Heart left ventricle (tissue), 13 donors: ENCODE measurements at regions not wholly inside any gene's neighbourhood (a gene's known extent, or its start where the extent isn't known, plus 50 kb on each side); places are given as distances from the start of the nearest gene placed in this dataset.

Source experiments
- POLR2A ChIP-seq, 2 donors: fragments of 450-650 bp; IDR thresholded peaks; one replicate each; pipeline ENCODE4 v1.6.1; 2017; ENCODE audit warnings: antibody characterized with exemption in 2 of 2, mild to moderate bottlenecking in 2 of 2, moderate library complexity in 2 of 2
- TF ChIP-seq, protein P1 (sequence below), 12 donors: fragments of 200-600 bp; sonication (generic) in 4 of 12; IDR thresholded peaks; one replicate each; pipeline versions ENCODE4 v1.5.0 to v1.8.0; 2018 to 2022; ENCODE audit warnings: antibody characterized with exemption in 12 of 12, mild to moderate bottlenecking in 5 of 12
- donor health status: ischemic (EF 13 %, LVEDD 7.1; RV severe dilation, severe dysfunction).
- donor health status: DM: no; HTN: yes; CAD: no.
- donor health status: DM: no; HTN: no; CAD: no.
- donor health status: ischemic (EF 25% LVEDD 6.9; RV normal size, moderate dysfunction).
- donor health status: ischemic (EF 25% LVEDD 5.7; RV mildly dilated, moderate dysfunction).
- donor health status: ischemic (EF 35%, LVEDD 5.7; RV mildly dilated, moderate dysfunction).
- donor health status: nonischemic (EF 11% LVEDD 7.7; RV severe dilation, severe dysfunction).
- donor health status: DM: yes; HTN: yes; CAD: no.
- donor health status: PGD.
- donor health status: ischemic (EF 29% LVEDD 5.4; RV normal size, mild dysfunction).
- donor health status: nonischemic (EF 23%, LVEDD 6.1; RV moderate dilation, normal function).

DNA sequence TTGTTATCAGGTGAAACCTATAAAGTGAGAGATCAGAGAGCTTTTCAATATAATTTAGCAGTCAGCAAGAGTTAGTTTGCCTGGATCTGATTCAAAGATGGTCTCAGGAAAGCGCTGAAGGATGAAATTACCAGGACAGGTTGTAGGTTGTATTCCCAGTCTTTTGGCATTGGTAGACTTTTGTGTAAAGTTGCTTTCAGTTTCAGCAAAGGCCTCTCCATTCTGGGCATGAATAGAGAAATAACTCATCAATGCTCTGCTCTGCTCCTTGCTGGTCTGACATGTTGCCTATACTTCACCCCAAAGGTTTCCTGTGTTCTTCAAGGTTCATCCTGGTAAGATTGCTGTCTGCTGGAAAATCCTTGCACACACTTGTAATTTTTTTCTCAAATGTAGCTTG, 714.8 kb downstream of the EPM2A start:
- no peak for TF ChIP-seq POLR2A (IDR thresholded peaks at IDR 0.05)
- TF ChIP-seq, protein P1, sequence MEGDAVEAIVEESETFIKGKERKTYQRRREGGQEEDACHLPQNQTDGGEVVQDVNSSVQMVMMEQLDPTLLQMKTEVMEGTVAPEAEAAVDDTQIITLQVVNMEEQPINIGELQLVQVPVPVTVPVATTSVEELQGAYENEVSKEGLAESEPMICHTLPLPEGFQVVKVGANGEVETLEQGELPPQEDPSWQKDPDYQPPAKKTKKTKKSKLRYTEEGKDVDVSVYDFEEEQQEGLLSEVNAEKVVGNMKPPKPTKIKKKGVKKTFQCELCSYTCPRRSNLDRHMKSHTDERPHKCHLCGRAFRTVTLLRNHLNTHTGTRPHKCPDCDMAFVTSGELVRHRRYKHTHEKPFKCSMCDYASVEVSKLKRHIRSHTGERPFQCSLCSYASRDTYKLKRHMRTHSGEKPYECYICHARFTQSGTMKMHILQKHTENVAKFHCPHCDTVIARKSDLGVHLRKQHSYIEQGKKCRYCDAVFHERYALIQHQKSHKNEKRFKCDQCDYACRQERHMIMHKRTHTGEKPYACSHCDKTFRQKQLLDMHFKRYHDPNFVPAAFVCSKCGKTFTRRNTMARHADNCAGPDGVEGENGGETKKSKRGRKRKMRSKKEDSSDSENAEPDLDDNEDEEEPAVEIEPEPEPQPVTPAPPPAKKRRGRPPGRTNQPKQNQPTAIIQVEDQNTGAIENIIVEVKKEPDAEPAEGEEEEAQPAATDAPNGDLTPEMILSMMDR (IDR thresholded peaks at IDR 0.05), result no peak
